H9 (cell line): ENCODE measurements at regions not wholly inside any gene's neighbourhood (a gene's known extent, or its start where the extent isn't known, plus 50 kb on each side); places are given as distances from the start of the nearest gene placed in this dataset.

Source experiments
- DNase-seq: peaks from one replicate; pipeline ENCODE4 v3.0.0-alpha.2; 2017
- H2AFZ ChIP-seq: one replicate; pipeline ENCODE4 v1.6.1; 2013; ENCODE audit warnings: mild to moderate bottlenecking, low read length, control low read depth, moderate library complexity
- H2AK5ac ChIP-seq: 2 replicates; pipeline ENCODE4 v1.6.1; 2013; ENCODE audit warnings: low read length, control low read depth, mixed read lengths; ENCODE audit not compliant: insufficient read length
- H2BK120ac ChIP-seq: one replicate; pipeline ENCODE4 v1.6.1; 2013; ENCODE audit warnings: low read depth, mild to moderate bottlenecking, low read length, control low read depth, inconsistent platforms; ENCODE audit not compliant: poor library complexity, severe bottlenecking
- H2BK12ac ChIP-seq: 2 replicates; pipeline ENCODE4 v1.6.1; 2013; ENCODE audit warnings: low read length, control low read depth, mixed read lengths, low read depth; ENCODE audit not compliant: insufficient read length
- H2BK15ac ChIP-seq: 2 replicates; pipeline ENCODE4 v1.6.1; 2013; ENCODE audit warnings: low read depth, low read length, control low read depth
- H2BK20ac ChIP-seq: one replicate; pipeline ENCODE4 v1.6.1; 2013; ENCODE audit warnings: low read depth, mild to moderate bottlenecking, low read length, control low read depth, inconsistent platforms; ENCODE audit not compliant: poor library complexity, severe bottlenecking
- H2BK5ac ChIP-seq: 2 replicates; pipeline ENCODE4 v1.6.1; 2013; ENCODE audit warnings: low read length, control low read depth, mixed read lengths; ENCODE audit not compliant: insufficient read length
- H3K14ac ChIP-seq: 2 replicates; pipeline ENCODE4 v1.6.1; 2013; ENCODE audit warnings: low read length, control low read depth; ENCODE audit not compliant: insufficient read depth
- H3K18ac ChIP-seq: 2 replicates; pipeline ENCODE4 v1.6.1; 2013; ENCODE audit warnings: low read depth, mild to moderate bottlenecking, mixed read lengths, low read length, control low read depth; ENCODE audit not compliant: insufficient read length
- H3K23ac ChIP-seq: 2 replicates; pipeline ENCODE4 v1.6.1; 2013; ENCODE audit warnings: low read length, control low read depth, mixed read lengths, low read depth; ENCODE audit not compliant: insufficient read length
- H3K23me2 ChIP-seq: 2 replicates; pipeline ENCODE4 v1.6.1; 2013; ENCODE audit warnings: low read depth, mild to moderate bottlenecking, mixed read lengths, low read length, control low read depth; ENCODE audit not compliant: insufficient read length, poor library complexity, severe bottlenecking
- H3K27ac ChIP-seq: 2 replicates; pipeline ENCODE4 v1.5.1; 2013; ENCODE audit warnings: low read length, control low read depth, mixed read lengths, low read depth; ENCODE audit not compliant: insufficient read length
- H3K27me3 ChIP-seq: 2 replicates; pipeline ENCODE4 v1.6.1; 2013; ENCODE audit warnings: low read length, control low read depth, inconsistent platforms; ENCODE audit not compliant: insufficient read depth
- H3K4ac ChIP-seq: 2 replicates; pipeline ENCODE4 v1.6.1; 2013; ENCODE audit warnings: low read depth, mild to moderate bottlenecking, control low read depth, inconsistent platforms, low read length, moderate library complexity
- H3K4me1 ChIP-seq: 2 replicates; pipeline ENCODE4 v1.6.1; 2013; ENCODE audit warnings: low read length, control low read depth, inconsistent platforms; ENCODE audit not compliant: insufficient read depth
- H3K4me2 ChIP-seq: 2 replicates; pipeline ENCODE4 v1.6.1; 2013; ENCODE audit warnings: low read length, control low read depth, mixed read lengths; ENCODE audit not compliant: insufficient read length, insufficient read depth
- H3K56ac ChIP-seq: 2 replicates; pipeline ENCODE4 v1.6.1; 2013; ENCODE audit warnings: low read depth, mild to moderate bottlenecking, mixed read lengths, low read length, control low read depth; ENCODE audit not compliant: insufficient read length
- H3K79me1 ChIP-seq: 2 replicates; pipeline ENCODE4 v1.6.1; 2013; ENCODE audit warnings: low read depth, mild to moderate bottlenecking, moderate library complexity, low read length, control low read depth, inconsistent platforms; ENCODE audit not compliant: insufficient read depth, poor library complexity, severe bottlenecking
- H3K79me2 ChIP-seq: 2 replicates; pipeline ENCODE4 v1.6.1; 2013; ENCODE audit warnings: low read length, control low read depth, inconsistent platforms; ENCODE audit not compliant: insufficient read depth
- H3K9ac ChIP-seq: 2 replicates; pipeline ENCODE4 v1.6.1; 2013; ENCODE audit warnings: low read length, control low read depth, mixed read lengths; ENCODE audit not compliant: insufficient read length; ENCODE audit errors: extremely low read depth
- H3K9me3 ChIP-seq: one replicate; pipeline ENCODE4 v1.6.1; 2013; ENCODE audit warnings: low read depth, low read length, inconsistent platforms; ENCODE audit not compliant: control insufficient read depth
- H3T11ph ChIP-seq: one replicate; pipeline ENCODE4 v1.6.1; 2013; ENCODE audit warnings: mild to moderate bottlenecking, low read length, control low read depth, inconsistent platforms
- H4K20me1 ChIP-seq: one replicate; pipeline ENCODE4 v1.6.1; 2013; ENCODE audit not compliant: control insufficient read depth, insufficient read length, insufficient read depth
- H4K5ac ChIP-seq: 2 replicates; pipeline ENCODE4 v1.6.1; 2013; ENCODE audit warnings: low read depth, mild to moderate bottlenecking, mixed read lengths, low read length, control low read depth; ENCODE audit not compliant: insufficient read length
- H4K8ac ChIP-seq: replicated peaks from 2 replicates; pipeline ENCODE4 v1.6.1; 2013; ENCODE audit warnings: low read length, control low read depth, mixed read lengths, low read depth; ENCODE audit not compliant: insufficient read length
- H4K91ac ChIP-seq: 2 replicates; pipeline ENCODE4 v1.6.1; 2013; ENCODE audit warnings: low read depth, mild to moderate bottlenecking, moderate library complexity, mixed read lengths, low read length, control low read depth; ENCODE audit not compliant: insufficient read length
- H3K27ac Mint-ChIP-seq, 3 experiments: 2 replicates in 2 of 3; 3 replicates in 1 of 3; pipeline ENCODE4 v1.8.0; 2020 to 2021; ENCODE audit warnings: mixed read lengths in 3 of 3, mild to moderate bottlenecking in 1 of 3, moderate library complexity in 1 of 3
- H3K27me3 Mint-ChIP-seq: 2 replicates; pipeline ENCODE4 v1.8.0; 2021; ENCODE audit warnings: low read depth, mild to moderate bottlenecking, moderate library complexity, mixed read lengths
- H3K36me3 Mint-ChIP-seq, 3 experiments: 2 replicates in 2 of 3; 3 replicates in 1 of 3; pipeline ENCODE4 v1.8.0; 2020 to 2021; ENCODE audit warnings: low read depth in 3 of 3, mixed read lengths in 3 of 3; ENCODE audit not compliant: insufficient read depth in 1 of 3
- H3K4me1 Mint-ChIP-seq, 2 experiments: 2 replicates each; pipeline ENCODE4 v1.8.0; 2020; ENCODE audit warnings: mixed read lengths in 2 of 2
- H3K4me3 Mint-ChIP-seq, 2 experiments: 2 replicates in 1 of 2; 3 replicates in 1 of 2; pipeline ENCODE4 v1.8.0; 2020 to 2021; ENCODE audit warnings: mild to moderate bottlenecking in 2 of 2, mixed read lengths in 2 of 2, moderate library complexity in 1 of 2
- H3K9me3 Mint-ChIP-seq, 2 experiments: 2 replicates in 1 of 2; 3 replicates in 1 of 2; pipeline ENCODE4 v1.8.0; 2020; ENCODE audit warnings: mild to moderate bottlenecking in 2 of 2, mixed read lengths in 2 of 2, moderate library complexity in 1 of 2
- CTCF ChIP-seq: fragments of 200-600 bp; sonication (generic); conservative IDR thresholded peaks from 3 replicates; pipeline ENCODE4 v1.8.0; 2021; ENCODE audit warnings: antibody characterized with exemption, mild to moderate bottlenecking
- whole genome bisulfite sequencing: extraction: QIAGEN DNeasy Blood & Tissue Kit; methylation state at CpG from one replicate; pipeline ENCODE4 v1.1.7; 2013; ENCODE audit warnings: missing lambda C conversion rate, low lambda C conversion rate, mixed read lengths; ENCODE audit not compliant: insufficient read length; ENCODE audit errors: extremely low coverage; 5-methylcytosine and 5-hydroxymethylcytosine counted together

GRCh38 chr20:58592076-58592695, 58.9 kb upstream of the STX16 start:
- Histone ChIP-seq H3K4ac (no peak overlapping the region), H3K56ac (no peak overlapping the region), H3T11ph (no peak overlapping the region), H2BK15ac (no peak overlapping the region), H2BK120ac (no peak overlapping the region), H3K23ac (no peak overlapping the region), H3K14ac (peak overlapping the region; percentile 14; the same call in 1 of the 2 replicates), H4K91ac (no peak overlapping the region), H3K4me1 (no peaks in the 10 kb centered on the region), H2AFZ (no peak overlapping the region), H2BK20ac (no peak overlapping the region), H2BK12ac (no peak overlapping the region), H2BK5ac (no peak overlapping the region), H4K8ac (no peak overlapping the region), H3K79me2 (no peaks in the 10 kb centered on the region), H4K20me1 (no peaks in the 10 kb centered on the region), H4K5ac (no peak overlapping the region), H3K23me2 (peaks cover 5% of the 10 kb centered on the region), H3K18ac (no peak overlapping the region), H3K27me3 (no peaks in the 10 kb centered on the region), H3K9me3 (no peaks in the 10 kb centered on the region), H3K9ac (no peak overlapping the region), H3K79me1 (no peaks in the 10 kb centered on the region), H3K27ac (no peak overlapping the region), H2AK5ac (no peak overlapping the region), H3K4me2 (no peak overlapping the region)
- peaks cover 7 to 10% of the 10 kb centered on the region in 2 experiments for H3K4me1 Mint-ChIP-seq
- H3K27me3 Mint-ChIP-seq, result peaks cover 4% of the 10 kb centered on the region
- no peaks in the 10 kb centered on the region for H3K9me3 Mint-ChIP-seq
- peaks cover 0 to 1% (median 0%) of the 10 kb centered on the region in 3 experiments; a peak in 1 of 7 replicates for H3K36me3 Mint-ChIP-seq
- H3K4me3 Mint-ChIP-seq, result no peak overlapping the region
- H3K27ac Mint-ChIP-seq, result peak overlapping the region in 1 of 3 experiments; percentile 16; a peak in 1 of 7 replicates
- WGBS, result no CpG with 5 or more reads among the region's 13 CpGs
- no peak for TF ChIP-seq CTCF
- DNase-seq, result no peak
